Upper lobe of left lung (tissue), 4 donors: ENCODE measurements at regions not wholly inside any gene's neighbourhood (a gene's known extent, or its start where the extent isn't known, plus 50 kb on each side); places are given as distances from the start of the nearest gene placed in this dataset.

Source experiments
- CTCF ChIP-seq, 6 experiments: fragments of 450-650 bp in 4 of 6; fragments of 200-600 bp in 2 of 6; sonication (generic) in 2 of 6; IDR thresholded peaks; one replicate each; pipeline ENCODE4 v1.5.1; 2016 to 2019; ENCODE audit warnings: antibody characterized with exemption in 6 of 6
- POLR2AphosphoS5 ChIP-seq, 2 donors: sonication (generic); formaldehyde crosslinking; IDR thresholded peaks; one replicate each; pipeline ENCODE4 v1.5.1; 2017; ENCODE audit warnings: antibody characterized with exemption in 2 of 2

- TF ChIP-seq CTCF (IDR thresholded peaks at IDR 0.05) (no peak), POLR2AphosphoS5 (IDR thresholded peaks at IDR 0.05) (no peak)
These were observed 435.1 kb downstream of the IRS2 start for GRCh38 chr13:109351236-109351635.
